GM21381 (cell line): ENCODE measurements at regions not wholly inside any gene's neighbourhood (a gene's known extent, or its start where the extent isn't known, plus 50 kb on each side); places are given as distances from the start of the nearest gene placed in this dataset.
"Not testable (repeated sequence)": the region's sequence is repeated elsewhere in the genome, so short reads cannot be mapped to it uniquely, and the experiment has no call there.

ENCODE experiments used
- ATAC-seq: cut with Tn5 transposase; IDR thresholded peaks from one replicate; pipeline ENCODE4 v1.9.1; 2021; ENCODE audit warnings: mild to moderate bottlenecking, moderate library complexity; ENCODE audit not compliant: unreplicated experiment

- ATAC-seq = not testable (repeated sequence)
These were observed 61.9 kb upstream of the SULF2 start for GRCh38 chr20:47847220-47847619.

- ATAC-seq = not testable (repeated sequence)
These were observed 61.4 kb upstream of the SULF2 start for GRCh38 chr20:47846651-47847050.

GRCh38 chr20:47845382-47845977 lies 60.2 kb upstream of the SULF2 start:
- not testable (repeated sequence) for ATAC-seq

- not testable (repeated sequence) for ATAC-seq
These were observed 59.3 kb upstream of the SULF2 start for GRCh38 chr20:47844568-47844906.

- no peak for ATAC-seq
These were observed 58.7 kb upstream of the SULF2 start for GRCh38 chr20:47843886-47844567.

- ATAC-seq = not testable (repeated sequence)
These were observed 57.7 kb upstream of the SULF2 start for GRCh38 chr20:47842950-47843349.

- not testable (repeated sequence) for ATAC-seq
These were observed 56.7 kb upstream of the SULF2 start for GRCh38 chr20:47842004-47842403.

- not testable (repeated sequence) for ATAC-seq
These were observed 51.1 kb upstream of the SULF2 start for GRCh38 chr20:47836256-47836817.
